A673 (cell line): ENCODE measurements at regions not wholly inside any gene's neighbourhood (a gene's known extent, or its start where the extent isn't known, plus 50 kb on each side); places are given as distances from the start of the nearest gene placed in this dataset.

Experiments used
- BruUV-seq: library from RNA; stranded (reverse); fragments of 400-500 nt; replicated peaks from 2 replicates; lab custom pipeline; 2021; lab: Mats Ljungman, UMichigan
- CTCF ChIA-PET: fragments of 300-600 bp; sonication (Branson Sonifier 250); formaldehyde crosslinking; loops from one replicate; lab custom pipeline; 2022; ENCODE audit warnings: antibody characterized with exemption; lab: Charles Lee
- POLR2A ChIA-PET: fragments of 300-600 bp; sonication (Branson Sonifier 250); formaldehyde crosslinking; loops from one replicate; lab custom pipeline; 2022; ENCODE audit warnings: antibody characterized with exemption; ENCODE audit not compliant: low non-redundant PET; lab: Charles Lee
- DNase-seq: peaks from one replicate; pipeline ENCODE4 v3.0.0-alpha.2; 2015; ENCODE audit warnings: low spot score
- H3K27ac ChIP-seq: fragments of 200-600 bp; sonication (generic); 2 replicates; pipeline ENCODE4 v1.5.1; 2016; ENCODE audit warnings: mixed run types, low read depth, mild to moderate bottlenecking, mixed read lengths, antibody characterized with exemption, low read length; ENCODE audit not compliant: poor library complexity, severe bottlenecking
- H3K27me3 ChIP-seq: fragments of 200-600 bp; sonication (generic); replicated peaks from 2 replicates; pipeline ENCODE4 v1.6.1; 2017; ENCODE audit warnings: mixed run types, low read depth, mild to moderate bottlenecking, mixed read lengths, antibody characterized with exemption, low read length; ENCODE audit not compliant: insufficient read depth, poor library complexity
- H3K36me3 ChIP-seq: fragments of 200-600 bp; sonication (generic); 2 replicates; pipeline ENCODE4 v1.6.1; 2016; ENCODE audit warnings: mixed run types, mild to moderate bottlenecking, mixed read lengths, antibody characterized with exemption, low read length; ENCODE audit not compliant: insufficient read depth, poor library complexity, severe bottlenecking
- H3K4me1 ChIP-seq: fragments of 200-600 bp; sonication (generic); 2 replicates; pipeline ENCODE4 v1.6.1; 2017; ENCODE audit warnings: mixed run types, mild to moderate bottlenecking, mixed read lengths, antibody characterized with exemption, low read length; ENCODE audit not compliant: insufficient read depth, poor library complexity, severe bottlenecking
- H3K4me3 ChIP-seq: fragments of 200-600 bp; sonication (generic); 2 replicates; pipeline ENCODE4 v1.5.1; 2016; ENCODE audit warnings: low read depth, mixed run types, mild to moderate bottlenecking, mixed read lengths, low read length; ENCODE audit not compliant: poor library complexity, severe bottlenecking
- H3K9me3 ChIP-seq: fragments of 200-600 bp; sonication (generic); 2 replicates; pipeline ENCODE4 v1.6.1; 2016; ENCODE audit warnings: mixed run types, low read depth, mild to moderate bottlenecking, mixed read lengths, antibody characterized with exemption, low read length; ENCODE audit not compliant: poor library complexity, severe bottlenecking
- EZH2 ChIP-seq: fragments of 200-600 bp; sonication (generic); IDR thresholded peaks from 2 replicates; pipeline ENCODE4 v1.6.1; 2017; ENCODE audit warnings: borderline replicate concordance, low read depth, mild to moderate bottlenecking, mixed read lengths, antibody characterized with exemption, low read length; ENCODE audit not compliant: poor library complexity, severe bottlenecking
- intact Hi-C: fragments of 100-400 bp; cut with micrococcal nuclease; formaldehyde crosslinking; loops from one replicate; pipeline ENCODE4 v1.10.0; 2022; ENCODE audit not compliant: unreplicated experiment
- TF ChIP-seq, protein P1 (sequence below): fragments of 300-800, 200-600 bp; sonication (generic); conservative IDR thresholded peaks from 2 replicates; pipeline ENCODE4 v1.5.1; 2017; ENCODE audit warnings: low read depth, mild to moderate bottlenecking, antibody characterized with exemption, low read length, moderate library complexity, mixed read lengths

DNA sequence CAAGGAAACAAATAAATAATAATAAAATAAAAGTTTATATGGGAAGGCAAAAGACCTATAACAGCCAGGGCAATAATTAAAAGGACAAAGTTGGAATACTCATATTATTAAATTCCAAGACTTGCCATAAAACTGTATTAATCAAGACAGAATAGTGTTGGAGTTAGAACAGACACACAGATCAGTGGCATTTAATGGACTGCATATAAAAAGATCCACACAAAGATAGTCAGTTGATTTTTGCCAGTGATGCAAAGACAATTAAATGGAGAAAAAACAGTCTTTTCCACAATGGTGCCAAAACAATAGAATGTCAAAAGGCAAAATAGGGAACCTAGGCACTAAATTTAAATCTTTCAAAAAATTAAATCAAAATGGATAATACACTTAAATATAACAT, 587.1 kb upstream of the GRIA3 start:
- no peak overlapping the region for H3K4me3 ChIP-seq
- no peak for DNase-seq
- no peaks in the 10 kb centered on the region for H3K27me3 ChIP-seq
- BruUV-seq, result no TSS peak
- CTCF ChIA-PET, result no interaction called here
- H3K9me3 ChIP-seq, result no peaks in the 10 kb centered on the region
- H3K4me1 ChIP-seq, result no peaks in the 10 kb centered on the region
- no peak for TF ChIP-seq EZH2
- TF ChIP-seq, protein P1, sequence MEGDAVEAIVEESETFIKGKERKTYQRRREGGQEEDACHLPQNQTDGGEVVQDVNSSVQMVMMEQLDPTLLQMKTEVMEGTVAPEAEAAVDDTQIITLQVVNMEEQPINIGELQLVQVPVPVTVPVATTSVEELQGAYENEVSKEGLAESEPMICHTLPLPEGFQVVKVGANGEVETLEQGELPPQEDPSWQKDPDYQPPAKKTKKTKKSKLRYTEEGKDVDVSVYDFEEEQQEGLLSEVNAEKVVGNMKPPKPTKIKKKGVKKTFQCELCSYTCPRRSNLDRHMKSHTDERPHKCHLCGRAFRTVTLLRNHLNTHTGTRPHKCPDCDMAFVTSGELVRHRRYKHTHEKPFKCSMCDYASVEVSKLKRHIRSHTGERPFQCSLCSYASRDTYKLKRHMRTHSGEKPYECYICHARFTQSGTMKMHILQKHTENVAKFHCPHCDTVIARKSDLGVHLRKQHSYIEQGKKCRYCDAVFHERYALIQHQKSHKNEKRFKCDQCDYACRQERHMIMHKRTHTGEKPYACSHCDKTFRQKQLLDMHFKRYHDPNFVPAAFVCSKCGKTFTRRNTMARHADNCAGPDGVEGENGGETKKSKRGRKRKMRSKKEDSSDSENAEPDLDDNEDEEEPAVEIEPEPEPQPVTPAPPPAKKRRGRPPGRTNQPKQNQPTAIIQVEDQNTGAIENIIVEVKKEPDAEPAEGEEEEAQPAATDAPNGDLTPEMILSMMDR, result no peak
- intact Hi-C loops, result no loop called here
- no peak overlapping the region for H3K27ac ChIP-seq
- POLR2A ChIA-PET, result no interaction called here
- H3K36me3 ChIP-seq, result no peaks in the 10 kb centered on the region

DNA sequence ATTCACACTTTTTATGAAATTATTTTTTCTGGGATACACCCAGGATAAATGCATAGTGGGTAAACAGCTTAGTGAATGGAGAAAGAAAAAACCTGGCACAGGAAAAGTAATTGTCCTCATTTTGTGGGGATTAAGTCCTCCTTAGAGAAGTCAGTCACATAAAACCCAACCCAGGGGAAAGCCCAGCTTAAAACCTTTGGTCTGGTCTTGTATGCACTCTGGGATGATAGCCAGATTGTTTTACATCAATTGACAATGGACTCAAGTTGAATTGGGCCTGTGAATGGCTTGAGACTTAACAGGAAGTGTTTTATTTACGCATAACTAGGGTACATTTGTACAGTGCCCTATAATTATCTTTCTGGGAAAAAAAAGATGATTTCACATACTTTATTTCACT, 561.3 kb upstream of the GRIA3 start:
- Histone ChIP-seq H3K27ac (no peak overlapping the region), H3K27me3 (no peaks in the 10 kb centered on the region), H3K4me3 (no peak overlapping the region), H3K36me3 (no peaks in the 10 kb centered on the region), H3K9me3 (no peaks in the 10 kb centered on the region), H3K4me1 (no peaks in the 10 kb centered on the region)
- ChIA-PET CTCF (no interaction called here), POLR2A (no interaction called here)
- no peak for DNase-seq
- TF ChIP-seq, protein P1, result no peak
- no peak for TF ChIP-seq EZH2
- intact Hi-C loops, result no loop called here
- BruUV-seq, result no TSS peak

DNA sequence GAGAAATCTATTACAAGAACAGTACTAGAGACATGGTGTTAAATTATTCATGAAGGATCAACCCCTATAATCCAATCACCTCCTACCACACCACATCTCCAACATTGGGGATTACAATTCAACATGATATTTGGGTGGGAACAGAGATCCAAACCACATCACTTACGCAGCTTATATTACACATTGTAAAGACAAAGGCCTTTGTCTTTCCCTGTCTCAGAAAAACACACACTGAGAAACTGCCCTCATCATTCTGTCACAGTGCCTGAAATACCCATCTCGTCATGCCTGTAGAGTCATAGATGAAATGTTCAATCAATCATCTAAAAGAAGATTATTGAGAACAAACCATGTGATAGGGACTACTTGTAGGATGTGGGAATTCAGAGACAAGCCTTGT, 558.8 kb upstream of the GRIA3 start:
- no peak overlapping the region for H3K4me3 ChIP-seq
- no peak for DNase-seq
- ChIA-PET CTCF (no interaction called here), POLR2A (no interaction called here)
- no peak overlapping the region for H3K27ac ChIP-seq
- BruUV-seq, result no TSS peak
- no peaks in the 10 kb centered on the region for H3K27me3 ChIP-seq
- TF ChIP-seq EZH2, result no peak
- TF ChIP-seq, protein P1, result no peak
- H3K4me1 ChIP-seq, result no peaks in the 10 kb centered on the region
- no peaks in the 10 kb centered on the region for H3K9me3 ChIP-seq
- no peaks in the 10 kb centered on the region for H3K36me3 ChIP-seq
- intact Hi-C loops, result no loop called here
